ENCODE measurements at regions not wholly inside any gene's neighbourhood (a gene's known extent, or its start where the extent isn't known, plus 50 kb on each side); places are given as distances from the start of the nearest gene placed in this dataset.

GRCh38 chr7:22049766-22050500 is 104.2 kb upstream of the CDCA7L start:
- Histone ChIP-seq H2AFZ (ENCODE audit: low read length) (no peak overlapping the region), H3K4me2 (ENCODE audit: extremely low read depth, insufficient read depth, low read length) (no peak overlapping the region), H3K4me3 (replicated peaks in 1 of 4; ENCODE audit: control extremely low read depth in 1 of 4, insufficient read depth in 1 of 4, low read depth in 3 of 4, low read length in 4 of 4) (no peak overlapping the region), H3K9ac (ENCODE audit: insufficient read depth, low read length) (no peak overlapping the region), H3K9me3 (ENCODE audit: control insufficient read depth, insufficient read depth, low read depth, low read length) (no peaks in the 10 kb centered on the region), H3K27me3 (ENCODE audit: control insufficient read depth, insufficient read depth, low read length) (no peaks in the 10 kb centered on the region), H3K36me3 (ENCODE audit: control insufficient read depth, insufficient read depth, low read length) (no peaks in the 10 kb centered on the region), H3K79me2 (ENCODE audit: control insufficient read depth, insufficient read depth, low read length) (no peaks in the 10 kb centered on the region), H3K27ac (ENCODE audit: insufficient read depth, low read length) (no peak overlapping the region), H3K4me1 (ENCODE audit: control insufficient read depth, extremely low read depth, insufficient read depth, low read length) (no peaks in the 10 kb centered on the region), H4K20me1 (ENCODE audit: control insufficient read depth, extremely low read depth, insufficient read depth, low read length) (no peaks in the 10 kb centered on the region)
- TF ChIP-seq EZH2 (IDR thresholded peaks at IDR 0.05; ENCODE audit: low read length, missing control alignments) (no peak), CTCF (conservative IDR thresholded peaks at IDR 0.05 in 1 of 2, IDR thresholded peaks at IDR 0.05 in 1 of 2; ENCODE audit: low read depth in 1 of 2, low read length in 2 of 2) (no peak)
- no peak for DNase-seq (ENCODE audit: low read depth in 2 of 2)

- no peak overlapping the region for H2AFZ ChIP-seq (ENCODE audit: low read length)
- no peaks in the 10 kb centered on the region for H4K20me1 ChIP-seq (ENCODE audit: control insufficient read depth, extremely low read depth, insufficient read depth, low read length)
- H3K4me1 ChIP-seq (ENCODE audit: control insufficient read depth, extremely low read depth, insufficient read depth, low read length): no peaks in the 10 kb centered on the region
- H3K4me3 ChIP-seq (replicated peaks in 1 of 4; ENCODE audit: control extremely low read depth in 1 of 4, insufficient read depth in 1 of 4, low read depth in 3 of 4, low read length in 4 of 4): no peak overlapping the region
- TF ChIP-seq EZH2 (IDR thresholded peaks at IDR 0.05; ENCODE audit: low read length, missing control alignments) (no peak), CTCF (conservative IDR thresholded peaks at IDR 0.05 in 1 of 2, IDR thresholded peaks at IDR 0.05 in 1 of 2; ENCODE audit: low read depth in 1 of 2, low read length in 2 of 2) (no peak)
- no peak overlapping the region for H3K4me2 ChIP-seq (ENCODE audit: extremely low read depth, insufficient read depth, low read length)
- no peaks in the 10 kb centered on the region for H3K27me3 ChIP-seq (ENCODE audit: control insufficient read depth, insufficient read depth, low read length)
- no peak overlapping the region for H3K9ac ChIP-seq (ENCODE audit: insufficient read depth, low read length)
- DNase-seq (ENCODE audit: low read depth in 2 of 2): no peak
- no peaks in the 10 kb centered on the region for H3K9me3 ChIP-seq (ENCODE audit: control insufficient read depth, insufficient read depth, low read depth, low read length)
- no peak overlapping the region for H3K27ac ChIP-seq (ENCODE audit: insufficient read depth, low read length)
- no peaks in the 10 kb centered on the region for H3K36me3 ChIP-seq (ENCODE audit: control insufficient read depth, insufficient read depth, low read length)
- no peaks in the 10 kb centered on the region for H3K79me2 ChIP-seq (ENCODE audit: control insufficient read depth, insufficient read depth, low read length)
Observed at GRCh38 chr7:22043367-22043766, 97.7 kb upstream of the CDCA7L start.

GRCh38 chr7:22040923-22041595 is 95.4 kb upstream of the CDCA7L start:
- H3K9me3 ChIP-seq (ENCODE audit: control insufficient read depth, insufficient read depth, low read depth, low read length): no peaks in the 10 kb centered on the region
- H3K36me3 ChIP-seq (ENCODE audit: control insufficient read depth, insufficient read depth, low read length): no peaks in the 10 kb centered on the region
- no peaks in the 10 kb centered on the region for H3K79me2 ChIP-seq (ENCODE audit: control insufficient read depth, insufficient read depth, low read length)
- H2AFZ ChIP-seq (ENCODE audit: low read length): no peak overlapping the region
- no peaks in the 10 kb centered on the region for H3K4me1 ChIP-seq (ENCODE audit: control insufficient read depth, extremely low read depth, insufficient read depth, low read length)
- H3K4me3 ChIP-seq (replicated peaks in 1 of 4; ENCODE audit: control extremely low read depth in 1 of 4, insufficient read depth in 1 of 4, low read depth in 3 of 4, low read length in 4 of 4): no peak overlapping the region
- no peaks in the 10 kb centered on the region for H3K27me3 ChIP-seq (ENCODE audit: control insufficient read depth, insufficient read depth, low read length)
- H3K9ac ChIP-seq (ENCODE audit: insufficient read depth, low read length): no peak overlapping the region
- no peak overlapping the region for H3K27ac ChIP-seq (ENCODE audit: insufficient read depth, low read length)
- DNase-seq (ENCODE audit: low read depth in 2 of 2): no peak
- no peak for TF ChIP-seq CTCF (conservative IDR thresholded peaks at IDR 0.05 in 1 of 2, IDR thresholded peaks at IDR 0.05 in 1 of 2; ENCODE audit: low read depth in 1 of 2, low read length in 2 of 2)
- TF ChIP-seq EZH2 (IDR thresholded peaks at IDR 0.05; ENCODE audit: low read length, missing control alignments): no peak
- H3K4me2 ChIP-seq (ENCODE audit: extremely low read depth, insufficient read depth, low read length): no peak overlapping the region
- no peaks in the 10 kb centered on the region for H4K20me1 ChIP-seq (ENCODE audit: control insufficient read depth, extremely low read depth, insufficient read depth, low read length)

Measured in fibroblast of lung (primary cell).